Right ventricle myocardium inferior (tissue), 1 donor: ENCODE measurements at regions not wholly inside any gene's neighbourhood (a gene's known extent, or its start where the extent isn't known, plus 50 kb on each side); places are given as distances from the start of the nearest gene placed in this dataset.

Source experiments
- ATAC-seq: fragments of 200-7000 bp; cut with Tn5 transposase; one replicate; pipeline ENCODE4 v1.9.1; 2020; ENCODE audit warnings: mild to moderate bottlenecking, moderate library complexity
- DNase-seq: peaks from one replicate; pipeline ENCODE4 v3.0.0; 2021; ENCODE audit errors: missing footprints
- intact Hi-C: fragments of 100-400 bp; cut with DNase I; formaldehyde crosslinking; loops from one replicate; pipeline ENCODE4 v1.11.0; 2022
- donor health status: DM: no; HTN: yes; CAD: no; lungs with severe emphysema.

- no peak for DNase-seq
- no peak for ATAC-seq
- intact Hi-C loops, result no loop called here
Observed at GRCh38 chr18:38368886-38369285, 803.3 kb upstream of the CELF4 start.

- intact Hi-C loops, result no loop called here
- ATAC-seq, result no peak
- DNase-seq, result no peak
Observed at GRCh38 chr18:38368246-38368645, 802.6 kb upstream of the CELF4 start.

DNA sequence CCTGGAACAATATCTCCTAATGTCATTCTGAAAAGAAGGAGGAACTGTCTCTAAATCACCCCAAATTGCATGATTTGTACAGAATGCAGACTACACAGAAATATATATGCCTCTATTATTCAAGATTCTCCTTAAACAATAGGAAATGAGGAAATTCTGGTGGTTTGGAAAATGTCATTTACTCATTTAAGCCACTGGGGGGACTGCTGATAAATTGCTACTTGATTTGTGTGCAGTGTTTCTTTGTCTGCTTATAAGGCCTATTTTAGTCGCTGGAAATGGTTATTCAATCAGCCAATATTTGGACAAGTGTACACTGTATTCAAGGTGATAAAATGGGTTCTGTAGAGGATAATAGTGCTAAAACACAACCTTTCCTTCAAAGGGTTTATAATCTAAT is 801.9 kb upstream of the CELF4 start:
- ATAC-seq, result no peak
- no peak for DNase-seq
- intact Hi-C loops, result no loop called here

DNA sequence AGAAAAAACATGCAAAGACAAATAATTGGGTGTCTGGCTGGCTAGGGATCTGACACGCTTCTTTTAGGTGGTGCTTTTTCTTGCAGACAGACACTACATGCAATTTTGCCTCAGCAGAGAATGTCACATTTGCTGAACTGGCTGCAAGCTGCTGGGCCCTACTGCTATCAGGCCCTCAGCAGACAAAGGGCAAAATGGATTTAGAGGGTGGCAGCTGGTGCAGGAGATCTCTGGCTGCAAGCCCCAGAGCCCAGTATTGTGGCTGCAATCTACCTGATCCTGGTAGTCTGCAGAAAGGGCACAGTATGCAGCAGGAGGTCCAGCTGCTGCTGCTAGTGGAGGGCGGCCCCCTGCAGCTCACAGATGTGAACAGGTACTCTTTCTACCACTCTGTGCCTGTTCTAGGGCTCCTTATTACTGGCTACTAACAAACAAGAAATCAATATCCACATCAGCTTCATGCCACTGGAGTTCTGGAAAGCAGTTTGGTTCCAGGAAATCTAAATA is 796.7 kb upstream of the CELF4 start:
- intact Hi-C loops, result no loop called here
- ATAC-seq, result no peak
- no peak for DNase-seq

GRCh38 chr18:38358805-38359657 is 793.4 kb upstream of the CELF4 start:
- no peak for DNase-seq
- ATAC-seq, result no peak
- intact Hi-C loops, result no loop called here

DNA sequence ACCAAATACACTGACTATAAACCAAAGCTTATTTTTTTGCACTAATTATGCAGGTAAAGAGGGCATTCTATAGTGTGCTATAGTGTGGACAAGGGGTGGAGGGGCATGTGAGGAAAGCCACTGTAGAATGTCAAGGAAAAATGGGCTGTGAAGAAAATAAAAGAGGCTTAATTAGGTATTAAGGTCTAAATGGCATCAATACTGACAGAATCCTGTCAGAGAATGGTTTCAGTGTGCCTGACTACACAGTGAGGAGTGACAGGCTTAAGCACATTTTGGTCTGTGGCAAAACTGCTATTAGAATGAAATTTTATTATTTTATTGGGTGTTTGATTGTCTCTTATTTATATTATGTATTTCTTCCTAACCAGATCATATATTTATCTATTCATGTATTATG is 787.6 kb upstream of the CELF4 start:
- DNase-seq (no peak), ATAC-seq (no peak)
- intact Hi-C loops, result no loop called here

DNA sequence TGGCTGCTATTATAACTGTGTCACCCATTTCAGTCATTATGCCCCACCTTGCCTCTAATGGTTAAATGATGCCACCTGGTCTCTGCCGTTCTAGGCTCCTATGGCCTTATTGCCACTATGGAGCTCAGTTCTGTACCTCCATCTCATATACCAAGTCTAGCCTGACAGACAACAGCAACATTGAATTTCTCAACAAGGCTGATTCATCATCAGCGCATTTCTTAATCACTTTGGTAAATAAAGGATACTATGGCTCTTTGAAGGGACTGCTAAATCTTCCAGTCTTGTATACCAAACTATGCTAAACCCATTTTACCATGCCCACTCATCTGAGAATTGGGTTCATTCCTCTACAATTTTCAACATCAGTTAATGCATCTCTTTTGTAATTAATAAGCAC is 784.5 kb upstream of the CELF4 start:
- intact Hi-C loops, result no loop called here
- ATAC-seq (no peak), DNase-seq (no peak)

GRCh38 chr18:38330573-38330972 is 765.0 kb upstream of the CELF4 start:
- intact Hi-C loops, result no loop called here
- no peak for DNase-seq
- ATAC-seq, result no peak

GRCh38 chr18:38329145-38329544 is 763.5 kb upstream of the CELF4 start:
- intact Hi-C loops, result no loop called here
- ATAC-seq (no peak), DNase-seq (no peak)

DNA sequence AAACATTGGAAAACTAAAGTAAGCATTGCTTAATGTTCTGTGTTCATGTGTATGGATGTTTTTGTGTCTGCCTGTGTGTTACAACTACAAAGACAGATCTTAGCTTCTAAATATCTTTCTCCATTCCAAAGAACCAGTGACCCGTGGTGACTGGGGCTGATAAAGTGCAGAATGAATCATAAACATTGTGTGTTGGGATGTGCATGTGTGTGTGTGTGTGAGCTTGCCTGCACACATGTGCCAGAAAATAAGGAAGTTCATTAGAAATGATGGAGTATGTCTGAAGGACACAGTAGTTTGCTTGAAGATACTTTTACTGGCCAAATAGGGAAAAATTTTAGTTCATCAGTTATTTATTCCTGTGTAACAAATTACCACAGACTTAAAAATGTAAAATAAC is 756.6 kb upstream of the CELF4 start:
- DNase-seq, result no peak
- ATAC-seq, result no peak
- intact Hi-C loops, result no loop called here

DNA sequence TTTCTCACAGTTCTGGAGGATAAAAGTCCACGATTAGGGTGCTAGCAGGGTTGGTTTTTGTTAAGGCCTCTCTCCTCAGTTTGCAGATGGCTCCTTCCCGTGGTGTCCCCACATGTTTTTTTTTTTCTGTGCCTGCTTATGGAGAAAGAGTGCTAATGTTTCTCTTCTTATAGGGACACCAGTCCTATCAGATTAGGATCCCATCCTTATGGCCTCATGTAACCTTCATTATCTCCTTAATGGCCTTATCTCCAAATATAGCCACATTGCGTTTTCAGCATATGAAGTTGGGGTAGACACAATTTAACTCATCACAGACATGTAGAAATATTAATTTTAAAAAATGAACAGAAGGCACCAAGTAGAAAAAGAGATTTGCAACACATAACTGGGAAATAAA is 755.7 kb upstream of the CELF4 start:
- DNase-seq, result no peak
- no peak for ATAC-seq
- intact Hi-C loops, result no loop called here

DNA sequence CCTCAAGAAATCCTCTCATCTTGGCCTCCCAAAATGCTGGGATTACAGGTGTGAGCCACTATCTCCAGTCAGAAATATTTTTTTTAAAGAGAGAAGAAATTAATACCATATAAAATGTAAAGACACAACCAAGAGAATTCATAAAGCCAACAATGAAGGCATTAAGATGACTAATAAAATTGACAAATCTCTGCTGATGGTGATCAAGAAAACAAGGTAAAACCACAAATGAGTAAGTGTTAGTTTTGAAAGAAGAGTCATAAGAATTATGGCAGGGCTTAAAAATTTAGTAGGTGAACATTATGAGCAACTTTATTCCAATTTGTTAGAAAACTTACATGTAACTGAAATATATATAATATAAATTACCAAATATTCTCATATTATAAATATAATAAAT is 752.8 kb upstream of the CELF4 start:
- no peak for DNase-seq
- intact Hi-C loops, result no loop called here
- ATAC-seq, result no peak

DNA sequence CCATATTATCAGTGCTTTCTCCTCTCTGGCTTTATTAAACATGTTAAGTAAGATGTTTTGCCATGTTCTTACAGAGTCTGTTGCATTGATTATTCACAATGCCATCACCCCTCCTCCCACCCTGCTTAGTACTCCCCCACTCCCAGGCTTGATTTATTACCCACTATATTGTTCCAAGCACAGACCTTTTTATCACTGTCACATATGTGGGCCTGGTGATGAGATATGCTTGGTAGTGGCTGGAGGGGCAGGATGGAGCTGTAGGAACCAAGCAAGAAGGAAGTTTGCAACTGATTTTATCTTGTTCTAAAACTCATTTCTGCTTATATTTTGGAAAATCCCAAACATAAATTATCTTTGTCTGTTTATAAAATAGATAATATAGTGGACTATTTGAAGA is 748.2 kb upstream of the CELF4 start:
- no peak for ATAC-seq
- intact Hi-C loops, result no loop called here
- DNase-seq, result no peak

DNA sequence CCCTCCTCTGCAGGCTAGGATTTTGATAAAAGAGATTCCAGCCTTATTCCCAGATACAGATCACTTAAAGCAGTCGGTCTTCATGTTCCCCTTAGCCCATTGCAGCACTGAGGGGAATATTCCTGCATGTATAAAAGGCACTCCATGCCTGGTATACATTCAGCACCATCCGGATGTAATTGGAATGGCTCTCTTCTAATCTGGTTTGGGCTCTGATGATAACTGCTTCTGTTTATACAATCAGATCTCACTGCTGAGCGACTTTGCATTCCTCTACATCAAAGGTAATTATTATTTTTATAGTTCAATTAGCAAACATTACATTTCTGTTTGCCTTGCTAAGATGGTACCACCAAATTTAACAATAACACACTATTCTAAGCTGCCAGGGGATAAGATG is 746.9 kb upstream of the CELF4 start:
- intact Hi-C loops, result no loop called here
- no peak for ATAC-seq
- no peak for DNase-seq

DNA sequence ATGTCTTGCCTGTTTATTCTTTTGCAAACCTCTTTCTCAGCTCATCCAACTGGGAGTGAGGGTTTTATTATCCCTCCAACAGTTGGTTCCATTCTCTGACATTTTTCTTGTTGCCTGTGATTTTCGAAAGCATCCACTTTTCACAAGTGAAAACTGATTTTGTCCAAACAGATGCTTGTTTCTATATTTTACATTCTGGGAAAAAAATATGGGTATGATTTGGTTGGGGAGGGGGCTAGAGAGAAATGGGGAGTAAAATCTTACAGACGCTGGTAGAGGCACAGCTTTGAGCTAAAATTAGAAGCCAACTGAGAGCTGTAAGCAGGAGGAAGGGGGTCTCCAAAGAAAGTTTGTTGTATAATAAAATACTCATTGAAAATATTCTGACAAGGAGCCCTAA is 745.3 kb upstream of the CELF4 start:
- no peak for ATAC-seq

GRCh38 chr18:38307914-38308313 is 742.3 kb upstream of the CELF4 start:
- intact Hi-C loops, result no loop called here
- ATAC-seq (no peak), DNase-seq (no peak)

More for the DNA sequence above, 745.3 kb upstream of the CELF4 start:
- intact Hi-C loops, result no loop called here
- no peak for DNase-seq

GRCh38 chr18:38305961-38306360 is 740.4 kb upstream of the CELF4 start:
- no peak for ATAC-seq
- intact Hi-C loops, result no loop called here
- no peak for DNase-seq

DNA sequence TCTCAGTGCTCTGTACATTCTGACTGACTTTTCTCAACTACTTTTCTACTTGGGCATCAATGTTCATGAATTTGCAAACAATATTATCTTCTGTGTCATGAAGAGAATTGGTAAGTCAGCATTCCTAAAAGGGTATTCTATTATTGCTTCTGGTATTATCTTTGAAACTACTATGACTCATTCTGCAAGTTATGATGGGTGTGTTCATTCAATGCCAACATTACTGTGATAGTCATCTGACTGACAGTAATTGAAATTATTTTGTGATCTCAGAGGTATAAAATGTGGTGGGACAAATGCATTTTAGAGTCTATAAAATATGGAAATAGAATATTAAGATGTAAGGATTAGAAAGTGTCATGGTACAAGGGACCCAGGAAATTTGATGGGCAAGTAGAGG is 736.0 kb upstream of the CELF4 start:
- ATAC-seq, result no peak
- no peak for DNase-seq
- intact Hi-C loops, result no loop called here

- intact Hi-C loops, result no loop called here
- ATAC-seq (no peak), DNase-seq (no peak)
Observed at GRCh38 chr18:38297910-38298309, 732.3 kb upstream of the CELF4 start.

DNA sequence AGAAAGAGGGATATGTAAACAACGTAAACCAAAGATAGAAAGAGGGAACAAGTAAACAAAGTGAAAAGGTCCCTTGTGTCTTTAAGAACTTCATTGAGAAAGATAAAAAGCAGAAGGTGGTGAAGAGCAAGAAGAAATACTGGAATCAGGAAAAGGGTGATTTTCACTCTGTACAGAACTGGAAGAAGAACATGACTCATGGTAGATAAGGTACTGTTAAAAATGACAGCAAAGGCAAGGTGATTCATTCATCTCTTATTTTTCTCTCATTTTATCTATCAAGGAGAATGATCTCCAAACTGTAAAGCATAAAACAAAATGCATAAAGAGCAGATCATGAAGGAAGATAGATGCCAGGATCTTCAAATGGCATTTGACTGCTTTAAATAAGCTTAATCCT is 724.6 kb upstream of the CELF4 start:
- no peak for ATAC-seq
- intact Hi-C loops, result no loop called here
- no peak for DNase-seq

GRCh38 chr18:38284972-38285371 is 719.4 kb upstream of the CELF4 start:
- intact Hi-C loops, result no loop called here
- ATAC-seq, result no peak
- no peak for DNase-seq
